ENCODE measurements at regions not wholly inside any gene's neighbourhood (a gene's known extent, or its start where the extent isn't known, plus 50 kb on each side); places are given as distances from the start of the nearest gene placed in this dataset.

- DNase-seq, result no peak
- Mint-ChIP-seq H3K36me3 (ENCODE audit: low read depth) (no peaks in the 10 kb centered on the region), H3K4me3 (no peak overlapping the region), H3K27ac (no peak overlapping the region), H3K9me3 (no peaks in the 10 kb centered on the region), H3K4me1 (ENCODE audit: low read depth) (no peaks in the 10 kb centered on the region), H3K27me3 (no peaks in the 10 kb centered on the region)
These were observed 527.3 kb downstream of the SHQ1 start for GRCh38 chr3:72320955-72321303.

GRCh38 chr3:72320095-72320954 is 527.9 kb downstream of the SHQ1 start:
- Mint-ChIP-seq H3K27ac (no peak overlapping the region), H3K9me3 (no peaks in the 10 kb centered on the region), H3K4me1 (ENCODE audit: low read depth) (no peaks in the 10 kb centered on the region), H3K4me3 (no peak overlapping the region), H3K36me3 (ENCODE audit: low read depth) (no peaks in the 10 kb centered on the region), H3K27me3 (no peaks in the 10 kb centered on the region)
- no peak for DNase-seq

DNA sequence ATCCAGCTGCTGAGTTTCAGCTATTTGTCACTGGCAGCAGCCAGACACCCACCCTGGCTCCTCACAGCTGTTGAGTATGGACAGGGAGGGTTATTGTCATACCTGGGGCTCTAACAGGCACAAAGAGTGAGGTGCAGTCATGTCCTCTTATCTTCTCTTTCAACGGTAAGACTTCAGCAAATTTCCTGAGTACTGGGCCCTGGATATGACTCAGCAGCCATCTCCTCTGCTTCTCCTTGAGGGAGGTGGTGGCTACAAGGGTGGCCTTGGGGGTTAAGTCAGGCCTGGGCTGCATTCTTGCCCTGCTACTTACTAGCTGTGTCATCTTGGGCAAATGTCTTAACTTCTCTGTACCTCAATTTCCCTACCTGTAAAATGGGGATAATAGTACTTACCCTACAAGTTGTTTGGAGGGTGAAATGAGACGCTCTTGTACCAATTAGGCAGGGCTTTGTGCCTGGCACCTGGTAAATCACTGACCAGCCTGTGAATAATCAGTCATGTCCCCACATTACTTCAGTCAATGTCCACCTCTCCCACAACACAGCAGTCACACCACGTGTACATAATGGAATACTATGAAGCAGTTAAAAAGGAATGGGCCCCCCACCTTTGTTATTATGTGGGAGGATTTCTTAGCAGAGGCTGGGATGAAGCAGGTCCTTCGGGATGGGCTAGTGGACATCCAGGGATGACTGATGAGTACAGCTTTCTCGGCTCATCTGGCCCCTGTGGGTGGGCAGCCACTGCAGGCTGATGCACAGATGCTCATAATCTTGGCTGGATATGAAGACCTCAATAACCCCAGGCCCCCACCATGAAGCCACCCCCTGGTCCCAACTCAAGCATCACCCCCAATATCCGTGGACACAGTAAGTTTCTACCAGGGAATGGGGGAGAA is 528.8 kb downstream of the SHQ1 start:
- no peaks in the 10 kb centered on the region for H3K9me3 Mint-ChIP-seq
- H3K36me3 Mint-ChIP-seq (ENCODE audit: low read depth), result no peaks in the 10 kb centered on the region
- DNase-seq, result no peak
- no peaks in the 10 kb centered on the region for H3K4me1 Mint-ChIP-seq (ENCODE audit: low read depth)
- no peak overlapping the region for H3K4me3 Mint-ChIP-seq
- no peaks in the 10 kb centered on the region for H3K27me3 Mint-ChIP-seq
- H3K27ac Mint-ChIP-seq, result no peak overlapping the region

GRCh38 chr3:72318504-72319193 is 529.6 kb downstream of the SHQ1 start:
- no peaks in the 10 kb centered on the region for H3K4me1 Mint-ChIP-seq (ENCODE audit: low read depth)
- H3K27me3 Mint-ChIP-seq, result no peaks in the 10 kb centered on the region
- no peaks in the 10 kb centered on the region for H3K9me3 Mint-ChIP-seq
- H3K27ac Mint-ChIP-seq, result no peak overlapping the region
- no peaks in the 10 kb centered on the region for H3K36me3 Mint-ChIP-seq (ENCODE audit: low read depth)
- H3K4me3 Mint-ChIP-seq, result no peak overlapping the region
- DNase-seq, result no peak

DNA sequence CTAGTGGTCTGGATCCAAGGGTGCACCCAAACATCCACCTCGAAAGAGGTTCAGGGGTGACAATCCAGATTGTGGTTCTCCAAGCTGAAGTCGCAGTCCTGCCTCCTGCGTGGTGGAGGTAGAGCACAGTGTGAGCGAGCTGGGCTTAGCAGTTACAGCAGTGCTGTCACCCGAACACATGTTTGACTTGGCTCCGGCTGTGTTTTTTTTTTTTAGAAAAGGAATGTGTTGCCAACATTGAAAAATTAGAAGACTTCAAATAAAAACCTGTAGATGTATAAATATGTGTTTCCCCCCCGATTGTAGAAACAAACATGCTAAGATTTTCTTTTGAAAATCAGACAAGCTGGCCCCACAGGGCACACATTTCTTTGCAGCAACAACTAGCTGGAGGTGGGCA is 530.8 kb downstream of the SHQ1 start:
- no peaks in the 10 kb centered on the region for H3K27me3 Mint-ChIP-seq
- H3K27ac Mint-ChIP-seq, result no peak overlapping the region
- H3K9me3 Mint-ChIP-seq, result no peaks in the 10 kb centered on the region
- no peak overlapping the region for H3K4me3 Mint-ChIP-seq
- H3K4me1 Mint-ChIP-seq (ENCODE audit: low read depth), result peaks cover under 1% of the 10 kb centered on the region
- DNase-seq, result no peak
- H3K36me3 Mint-ChIP-seq (ENCODE audit: low read depth), result no peaks in the 10 kb centered on the region

- no peak overlapping the region for H3K4me3 Mint-ChIP-seq
- H3K36me3 Mint-ChIP-seq (ENCODE audit: low read depth), result no peaks in the 10 kb centered on the region
- no peak for DNase-seq
- H3K4me1 Mint-ChIP-seq (ENCODE audit: low read depth), result peaks cover 5% of the 10 kb centered on the region
- H3K27ac Mint-ChIP-seq, result no peak overlapping the region
- H3K9me3 Mint-ChIP-seq, result no peaks in the 10 kb centered on the region
- H3K27me3 Mint-ChIP-seq, result no peaks in the 10 kb centered on the region
These were observed 531.6 kb downstream of the SHQ1 start for GRCh38 chr3:72316501-72317279.

- peaks cover 21% of the 10 kb centered on the region for H3K4me1 Mint-ChIP-seq (ENCODE audit: low read depth)
- peaks cover 4% of the 10 kb centered on the region for H3K27me3 Mint-ChIP-seq
- H3K9me3 Mint-ChIP-seq, result no peaks in the 10 kb centered on the region
These were observed 528.4 kb upstream of the PROK2 start for GRCh38 chr3:72313308-72313707.

GRCh38 chr3:72312339-72312738 is 527.4 kb upstream of the PROK2 start:
- Mint-ChIP-seq H3K27me3 (peaks cover 4% of the 10 kb centered on the region), H3K36me3 (ENCODE audit: low read depth) (no peaks in the 10 kb centered on the region), H3K9me3 (no peaks in the 10 kb centered on the region), H3K4me1 (ENCODE audit: low read depth) (peaks cover 21% of the 10 kb centered on the region), H3K4me3 (no peak overlapping the region), H3K27ac (no peak overlapping the region)
- no peak for DNase-seq

More at GRCh38 chr3:72313308-72313707, 528.4 kb upstream of the PROK2 start:
- no peak for DNase-seq
- Mint-ChIP-seq H3K4me3 (no peak overlapping the region), H3K36me3 (ENCODE audit: low read depth) (no peaks in the 10 kb centered on the region), H3K27ac (no peak overlapping the region)

DNA sequence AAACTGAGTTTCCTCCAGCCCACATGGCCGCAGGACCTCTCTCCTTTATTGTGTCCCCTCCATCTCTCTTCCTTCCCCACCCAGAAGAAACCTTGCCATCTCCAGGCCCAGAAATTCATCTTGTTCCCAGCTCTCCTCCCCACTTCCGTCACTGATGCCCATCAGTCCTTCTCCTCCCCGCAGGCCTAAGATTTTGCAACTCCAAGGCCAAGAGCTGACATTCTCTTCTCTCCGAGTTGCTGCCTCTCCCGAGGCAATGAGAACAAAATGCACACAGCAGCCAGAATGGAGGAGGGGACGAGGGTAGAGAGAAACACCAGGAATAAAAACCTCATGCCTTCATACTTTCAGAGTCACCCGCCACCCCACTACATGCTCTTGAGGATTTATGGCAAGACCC is 526.5 kb upstream of the PROK2 start:
- DNase-seq, result no peak
- H3K4me3 Mint-ChIP-seq, result no peak overlapping the region
- peaks cover 4% of the 10 kb centered on the region for H3K27me3 Mint-ChIP-seq
- no peak overlapping the region for H3K27ac Mint-ChIP-seq
- peaks cover 21% of the 10 kb centered on the region for H3K4me1 Mint-ChIP-seq (ENCODE audit: low read depth)
- H3K9me3 Mint-ChIP-seq, result no peaks in the 10 kb centered on the region
- H3K36me3 Mint-ChIP-seq (ENCODE audit: low read depth), result no peaks in the 10 kb centered on the region

DNA sequence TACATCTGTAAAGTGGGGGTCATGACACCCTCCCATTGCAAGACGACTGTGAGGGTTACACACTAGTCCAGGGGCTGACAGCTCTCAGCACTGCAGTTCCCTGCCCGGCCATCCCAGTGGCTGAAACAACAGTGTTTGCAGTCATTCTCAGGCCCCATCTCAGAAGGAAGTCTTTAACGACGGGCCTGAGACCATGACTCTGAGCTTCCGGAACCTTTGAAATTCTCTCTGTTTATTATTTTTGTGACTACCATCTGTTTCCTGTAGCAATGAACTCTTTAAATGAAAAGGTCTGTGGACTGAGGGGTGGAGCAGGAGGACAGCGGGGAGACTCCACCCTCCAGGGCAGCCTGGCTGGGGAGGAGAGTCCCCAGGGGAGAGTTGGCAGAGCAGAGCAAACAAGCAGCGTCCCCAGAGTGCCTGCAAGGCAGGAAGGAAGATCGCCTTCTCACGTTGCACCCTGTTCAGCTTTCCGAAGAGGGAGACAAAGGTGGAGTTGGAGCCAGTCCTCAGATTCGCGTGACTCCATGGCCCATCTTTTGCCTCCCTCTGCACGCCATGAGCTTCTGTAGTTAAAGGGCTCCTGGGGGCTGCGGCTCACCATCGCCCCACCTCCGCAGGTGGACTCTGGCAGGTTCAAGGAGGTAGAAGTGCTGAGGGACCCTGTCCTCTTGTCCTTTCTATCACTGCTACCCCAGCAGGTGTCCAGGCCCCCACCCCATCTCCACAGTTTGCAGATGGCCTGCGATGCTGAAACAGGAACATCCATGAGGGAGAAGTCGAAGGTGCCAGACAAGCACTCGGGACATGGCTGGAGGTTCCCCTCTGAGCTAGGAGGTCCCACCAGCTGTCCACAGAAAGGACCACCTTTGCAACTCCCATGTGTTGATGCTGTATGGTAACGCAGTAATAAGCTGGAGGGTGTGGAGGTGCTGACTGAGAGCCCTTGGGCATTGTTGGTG is 525.8 kb upstream of the PROK2 start:
- DNase-seq, result peak; percentile 43
- peaks cover 21% of the 10 kb centered on the region for H3K4me1 Mint-ChIP-seq (ENCODE audit: low read depth)

GRCh38 chr3:72309661-72310418 is 524.9 kb upstream of the PROK2 start:
- DNase-seq, result no peak
- Mint-ChIP-seq H3K4me3 (no peak overlapping the region), H3K4me1 (ENCODE audit: low read depth) (peaks cover 21% of the 10 kb centered on the region), H3K9me3 (no peaks in the 10 kb centered on the region), H3K36me3 (ENCODE audit: low read depth) (no peaks in the 10 kb centered on the region), H3K27me3 (peaks cover 4% of the 10 kb centered on the region), H3K27ac (peak overlapping the region; percentile 83)

More for the DNA sequence above, 525.8 kb upstream of the PROK2 start:
- peak overlapping the region; percentile 41 for H3K4me3 Mint-ChIP-seq
- H3K36me3 Mint-ChIP-seq (ENCODE audit: low read depth), result no peaks in the 10 kb centered on the region
- H3K27me3 Mint-ChIP-seq, result peaks cover 4% of the 10 kb centered on the region
- peak overlapping the region; percentile 83 for H3K27ac Mint-ChIP-seq
- H3K9me3 Mint-ChIP-seq, result no peaks in the 10 kb centered on the region

DNA sequence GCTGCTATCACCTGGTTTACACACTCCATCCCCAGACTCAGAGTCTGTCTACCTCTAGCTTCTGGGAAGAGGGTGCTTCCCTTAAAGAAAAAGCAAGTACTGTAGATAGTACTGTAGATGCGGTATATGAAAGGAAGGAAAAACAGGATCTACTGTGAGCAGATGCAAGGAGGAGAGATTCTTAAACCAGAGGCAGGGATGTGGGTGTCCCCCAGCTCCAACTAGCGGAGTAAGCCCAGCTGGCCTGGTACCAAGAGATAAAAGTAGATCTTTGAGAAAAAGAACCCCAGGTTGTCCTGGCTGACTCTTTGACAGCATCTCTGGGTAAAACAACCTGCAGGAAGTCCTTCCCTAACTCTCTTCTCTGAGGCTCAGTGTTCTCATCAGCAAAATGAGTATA is 523.7 kb upstream of the PROK2 start:
- Mint-ChIP-seq H3K4me3 (no peak overlapping the region), H3K4me1 (ENCODE audit: low read depth) (peaks cover 21% of the 10 kb centered on the region), H3K36me3 (ENCODE audit: low read depth) (no peaks in the 10 kb centered on the region), H3K27me3 (peaks cover 4% of the 10 kb centered on the region), H3K9me3 (no peaks in the 10 kb centered on the region), H3K27ac (no peak overlapping the region)
- no peak for DNase-seq
